Hepatocyte (in vitro differentiated cells): ENCODE measurements at regions not wholly inside any gene's neighbourhood (a gene's known extent, or its start where the extent isn't known, plus 50 kb on each side); places are given as distances from the start of the nearest gene placed in this dataset.

Source experiments
- CTCF ChIP-seq: fragments of 200-600 bp; sonication (generic); IDR thresholded peaks from 2 replicates; pipeline ENCODE4 v1.5.1; 2016; ENCODE audit warnings: antibody characterized with exemption, mild to moderate bottlenecking; ENCODE audit not compliant: poor library complexity
- EZH2 ChIP-seq: fragments of 200-600 bp; sonication (generic); IDR thresholded peaks from 2 replicates; pipeline ENCODE4 v1.6.1; 2016; ENCODE audit warnings: antibody characterized with exemption, mild to moderate bottlenecking, borderline replicate concordance

GRCh38 chr13:111506621-111507020 is 186.2 kb downstream of the TEX29 start:
- TF ChIP-seq CTCF (no peak), EZH2 (no peak)
